ENCODE measurements at regions not wholly inside any gene's neighbourhood (a gene's known extent, or its start where the extent isn't known, plus 50 kb on each side); places are given as distances from the start of the nearest gene placed in this dataset.

DNA sequence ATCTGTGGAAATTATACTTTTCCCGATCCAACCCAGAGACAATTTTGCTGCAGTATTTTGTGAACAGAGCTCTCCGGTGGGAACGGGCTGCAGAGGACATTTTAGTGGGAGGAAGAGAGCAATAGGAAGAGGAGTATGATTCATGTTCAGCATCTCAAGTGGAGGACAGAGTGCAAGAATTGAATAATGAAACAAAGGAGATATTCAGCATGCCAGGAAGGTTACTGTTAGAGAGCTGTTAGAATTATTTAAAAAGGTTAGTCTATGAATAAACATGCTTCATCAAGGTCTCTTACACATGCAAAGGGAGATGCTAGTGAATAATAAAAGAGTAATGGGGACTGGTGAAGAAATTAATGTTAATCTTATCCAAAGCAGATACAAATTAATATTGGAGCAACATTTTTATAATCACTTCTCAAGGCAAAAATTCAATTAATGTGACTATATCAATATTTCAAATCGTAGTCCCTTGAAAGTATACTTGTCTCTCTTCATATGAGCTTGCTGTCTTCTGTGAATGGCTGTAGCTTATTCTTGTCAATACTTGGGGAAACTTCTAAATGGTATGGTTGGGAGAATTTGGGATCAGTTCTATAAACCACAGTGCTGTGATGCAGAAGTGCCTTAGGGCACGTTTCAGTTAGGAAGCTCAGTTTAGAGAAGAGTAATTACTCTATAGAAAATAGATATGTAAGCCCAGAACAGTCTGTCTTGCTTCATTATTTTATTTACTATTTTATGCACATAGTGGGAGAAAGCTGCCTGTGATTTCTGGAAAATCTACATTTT lies 1165.8 kb downstream of the OLFM4 start:
- TF ChIP-seq, protein P1, sequence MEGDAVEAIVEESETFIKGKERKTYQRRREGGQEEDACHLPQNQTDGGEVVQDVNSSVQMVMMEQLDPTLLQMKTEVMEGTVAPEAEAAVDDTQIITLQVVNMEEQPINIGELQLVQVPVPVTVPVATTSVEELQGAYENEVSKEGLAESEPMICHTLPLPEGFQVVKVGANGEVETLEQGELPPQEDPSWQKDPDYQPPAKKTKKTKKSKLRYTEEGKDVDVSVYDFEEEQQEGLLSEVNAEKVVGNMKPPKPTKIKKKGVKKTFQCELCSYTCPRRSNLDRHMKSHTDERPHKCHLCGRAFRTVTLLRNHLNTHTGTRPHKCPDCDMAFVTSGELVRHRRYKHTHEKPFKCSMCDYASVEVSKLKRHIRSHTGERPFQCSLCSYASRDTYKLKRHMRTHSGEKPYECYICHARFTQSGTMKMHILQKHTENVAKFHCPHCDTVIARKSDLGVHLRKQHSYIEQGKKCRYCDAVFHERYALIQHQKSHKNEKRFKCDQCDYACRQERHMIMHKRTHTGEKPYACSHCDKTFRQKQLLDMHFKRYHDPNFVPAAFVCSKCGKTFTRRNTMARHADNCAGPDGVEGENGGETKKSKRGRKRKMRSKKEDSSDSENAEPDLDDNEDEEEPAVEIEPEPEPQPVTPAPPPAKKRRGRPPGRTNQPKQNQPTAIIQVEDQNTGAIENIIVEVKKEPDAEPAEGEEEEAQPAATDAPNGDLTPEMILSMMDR (conservative IDR thresholded peaks at IDR 0.05; ENCODE audit: low read depth, low read length), result no peak
- TF ChIP-seq EZH2phosphoT487 (IDR thresholded peaks at IDR 0.05; ENCODE audit: borderline replicate concordance, low read length), result no peak

Data from PC-3 (cell line).